PC-3 (cell line): ENCODE measurements at regions not wholly inside any gene's neighbourhood (a gene's known extent, or its start where the extent isn't known, plus 50 kb on each side); places are given as distances from the start of the nearest gene placed in this dataset.

ENCODE experiments used
- CTCF ChIP-seq: fragments of 300-600 bp; sonication (generic); conservative IDR thresholded peaks from 2 replicates; pipeline ENCODE4 v1.5.1; 2017; ENCODE audit warnings: antibody characterized with exemption, low read depth, mild to moderate bottlenecking, low read length
- EZH2 ChIP-seq: fragments of 300-600 bp; sonication (generic); IDR thresholded peaks from one replicate; pipeline ENCODE4 v1.6.1; 2017; ENCODE audit warnings: antibody characterized with exemption, mild to moderate bottlenecking, low read length; ENCODE audit not compliant: unreplicated experiment
- EZH2phosphoT487 ChIP-seq: fragments of 300-600 bp; sonication (generic); IDR thresholded peaks from 2 replicates; pipeline ENCODE4 v1.6.1; 2018; ENCODE audit warnings: mild to moderate bottlenecking, antibody characterized with exemption, low read length, borderline replicate concordance

- TF ChIP-seq EZH2phosphoT487 (no peak), CTCF (no peak), EZH2 (no peak)
Measured at GRCh38 chr2:236915186-236915585, 170.5 kb upstream of the COPS8 start.
